Thoracic aorta (tissue), 2 donors: ENCODE measurements at regions not wholly inside any gene's neighbourhood (a gene's known extent, or its start where the extent isn't known, plus 50 kb on each side); places are given as distances from the start of the nearest gene placed in this dataset.

Source experiments
- ATAC-seq: fragments of 150-250 bp; one replicate; pipeline ENCODE4 v1.8.0; 2017; ENCODE audit warnings: low read depth; ENCODE audit not compliant: insufficient number of reproducible peaks, low FRiP score
- DNase-seq: peaks from one replicate; pipeline ENCODE4 v3.0.0-alpha.2; 2020; ENCODE audit warnings: low spot score
- H3K27ac ChIP-seq, 2 donors: fragments of 200-600 bp; sonication (generic); 1 replicate in 1 of 2; 2 replicates in 1 of 2; pipeline ENCODE4 v1.5.1; 2016; ENCODE audit warnings: mild to moderate bottlenecking in 2 of 2, moderate library complexity in 2 of 2
- H3K27me3 ChIP-seq: fragments of 200-600 bp; sonication (generic); replicated peaks from 2 replicates; pipeline ENCODE4 v1.6.0; 2016; ENCODE audit warnings: mild to moderate bottlenecking; ENCODE audit not compliant: insufficient read depth
- H3K36me3 ChIP-seq: fragments of 200-600 bp; sonication (generic); one replicate; pipeline ENCODE4 v1.5.1; 2016
- H3K4me1 ChIP-seq, 2 donors: fragments of 200-600 bp; sonication (generic); 1 replicate in 1 of 2; 2 replicates in 1 of 2; pipeline versions ENCODE4 v1.5.1 to v1.6.0; 2016; ENCODE audit warnings: low read depth in 2 of 2, mild to moderate bottlenecking in 1 of 2; ENCODE audit not compliant: control insufficient read depth in 1 of 2
- H3K4me3 ChIP-seq: fragments of 200-600 bp; sonication (generic); 2 replicates; pipeline ENCODE4 v1.5.1; 2016; ENCODE audit warnings: mild to moderate bottlenecking
- H3K9me3 ChIP-seq: fragments of 200-600 bp; sonication (generic); 2 replicates; pipeline ENCODE4 v1.5.1; 2016
- CTCF ChIP-seq: fragments of 200-600 bp; sonication (generic); IDR thresholded peaks from one replicate; pipeline ENCODE4 v1.5.1; 2019; ENCODE audit warnings: antibody characterized with exemption

- Histone ChIP-seq H3K27me3 (no peaks in the 10 kb centered on the region), H3K36me3 (no peaks in the 10 kb centered on the region), H3K9me3 (no peaks in the 10 kb centered on the region), H3K4me3 (no peak overlapping the region), H3K4me1 (no peaks in the 10 kb centered on the region), H3K27ac (no peak overlapping the region)
- TF ChIP-seq CTCF = no peak
- no peak for DNase-seq
- ATAC-seq = no peak
Measured at GRCh38 chr15:94777037-94777436, 545.7 kb downstream of the MCTP2 start.

GRCh38 chr15:94778840-94779239 lies 547.5 kb downstream of the MCTP2 start:
- Histone ChIP-seq H3K4me3 (no peak overlapping the region), H3K27me3 (no peaks in the 10 kb centered on the region), H3K4me1 (no peaks in the 10 kb centered on the region), H3K9me3 (peaks cover 4% of the 10 kb centered on the region), H3K36me3 (no peaks in the 10 kb centered on the region), H3K27ac (no peak overlapping the region)
- TF ChIP-seq CTCF = no peak
- DNase-seq = no peak
- ATAC-seq = no peak

GRCh38 chr15:94780166-94780565 lies 548.8 kb downstream of the MCTP2 start:
- Histone ChIP-seq H3K27me3 (no peaks in the 10 kb centered on the region), H3K27ac (no peak overlapping the region), H3K36me3 (no peaks in the 10 kb centered on the region), H3K9me3 (peaks cover 4% of the 10 kb centered on the region), H3K4me3 (no peak overlapping the region), H3K4me1 (no peaks in the 10 kb centered on the region)
- no peak for ATAC-seq
- no peak for DNase-seq
- TF ChIP-seq CTCF = no peak

- ATAC-seq (no peak), DNase-seq (no peak)
- no peak for TF ChIP-seq CTCF
- H3K36me3 ChIP-seq = no peaks in the 10 kb centered on the region
- H3K4me3 ChIP-seq = no peak overlapping the region
- H3K4me1 ChIP-seq = no peaks in the 10 kb centered on the region
- no peaks in the 10 kb centered on the region for H3K27me3 ChIP-seq
- H3K9me3 ChIP-seq = peaks cover 4% of the 10 kb centered on the region
- H3K27ac ChIP-seq = no peak overlapping the region
Measured at GRCh38 chr15:94785091-94785490, 553.7 kb downstream of the MCTP2 start.

GRCh38 chr15:94791008-94791407 lies 559.6 kb downstream of the MCTP2 start:
- no peak overlapping the region for H3K27ac ChIP-seq
- H3K36me3 ChIP-seq = no peaks in the 10 kb centered on the region
- TF ChIP-seq CTCF = no peak
- H3K4me1 ChIP-seq = no peaks in the 10 kb centered on the region
- no peak for ATAC-seq
- no peak overlapping the region for H3K4me3 ChIP-seq
- H3K27me3 ChIP-seq = no peaks in the 10 kb centered on the region
- no peaks in the 10 kb centered on the region for H3K9me3 ChIP-seq
- DNase-seq = no peak
